Astrocyte (in vitro differentiated cells and primary cell): ENCODE measurements at regions not wholly inside any gene's neighbourhood (a gene's known extent, or its start where the extent isn't known, plus 50 kb on each side); places are given as distances from the start of the nearest gene placed in this dataset.

ENCODE experiments used
- DNase-seq: peaks from one replicate; pipeline ENCODE4 v3.0.0-alpha.2; 2010; ENCODE audit warnings: low read depth
- FAIRE-seq: peaks from 2 replicates; lab custom pipeline; 2011; peaks lifted over from hg19 to GRCh38; lab: Jason Lieb, UNC
- H2AFZ ChIP-seq: 2 replicates; pipeline ENCODE4 v1.6.0; 2012; ENCODE audit warnings: low read depth, low read length, inconsistent platforms
- H3K27ac ChIP-seq: 2 replicates; pipeline ENCODE4 v1.5.1; 2011; ENCODE audit warnings: low read depth, low read length, inconsistent platforms
- H3K27me3 ChIP-seq: 2 replicates; pipeline ENCODE4 v1.6.0; 2011; ENCODE audit warnings: low read length, inconsistent platforms; ENCODE audit not compliant: insufficient read depth
- H3K36me3 ChIP-seq: 2 replicates; pipeline ENCODE4 v1.5.1; 2011; ENCODE audit warnings: low read length, inconsistent platforms; ENCODE audit not compliant: insufficient read depth
- H3K4me1 ChIP-seq: 2 replicates; pipeline ENCODE4 v1.5.1; 2011; ENCODE audit warnings: low read length, inconsistent platforms; ENCODE audit not compliant: insufficient read depth
- H3K4me2 ChIP-seq: 2 replicates; pipeline ENCODE4 v1.6.0; 2012; ENCODE audit warnings: low read length, inconsistent platforms
- H3K4me3 ChIP-seq: 2 replicates; pipeline ENCODE4 v1.5.1; 2011; ENCODE audit warnings: low read depth, mild to moderate bottlenecking, low read length, inconsistent platforms; ENCODE audit not compliant: insufficient read depth
- H3K79me2 ChIP-seq: 2 replicates; pipeline ENCODE4 v1.6.0; 2012; ENCODE audit warnings: mild to moderate bottlenecking, low read length, inconsistent platforms; ENCODE audit not compliant: insufficient read depth
- H3K9ac ChIP-seq: 2 replicates; pipeline ENCODE4 v1.6.0; 2012; ENCODE audit warnings: mild to moderate bottlenecking, low read length, inconsistent platforms
- H3K9me3 ChIP-seq: 2 replicates; pipeline ENCODE4 v1.5.1; 2012; ENCODE audit warnings: low read depth, mild to moderate bottlenecking, low read length, inconsistent platforms; ENCODE audit not compliant: insufficient read depth
- H4K20me1 ChIP-seq: 2 replicates; pipeline ENCODE4 v1.6.0; 2012; ENCODE audit warnings: low read length, inconsistent platforms; ENCODE audit not compliant: insufficient read depth
- H3K27ac Mint-ChIP-seq: one replicate; pipeline ENCODE4 v1.8.0; 2021; ENCODE audit warnings: mild to moderate bottlenecking, mixed read lengths; ENCODE audit not compliant: unreplicated experiment
- H3K27me3 Mint-ChIP-seq: one replicate; pipeline ENCODE4 v1.8.0; 2021; ENCODE audit warnings: low read depth, mixed read lengths; ENCODE audit not compliant: unreplicated experiment
- H3K36me3 Mint-ChIP-seq: one replicate; pipeline ENCODE4 v1.8.0; 2021; ENCODE audit warnings: low read depth, mixed read lengths; ENCODE audit not compliant: unreplicated experiment
- H3K4me1 Mint-ChIP-seq: one replicate; pipeline ENCODE4 v1.8.0; 2021; ENCODE audit warnings: low read depth, mixed read lengths; ENCODE audit not compliant: unreplicated experiment
- H3K4me3 Mint-ChIP-seq: one replicate; pipeline ENCODE4 v1.8.0; 2021; ENCODE audit warnings: mild to moderate bottlenecking, moderate library complexity, mixed read lengths; ENCODE audit not compliant: unreplicated experiment
- H3K9me3 Mint-ChIP-seq: one replicate; pipeline ENCODE4 v1.8.0; 2021; ENCODE audit warnings: mild to moderate bottlenecking, mixed read lengths; ENCODE audit not compliant: unreplicated experiment
- CTCF ChIP-seq: IDR thresholded peaks from 2 replicates; pipeline ENCODE4 v1.5.1; 2011; ENCODE audit warnings: low read depth, mild to moderate bottlenecking, inconsistent platforms, low read length, moderate library complexity; ENCODE audit not compliant: insufficient read depth
- EZH2 ChIP-seq: IDR thresholded peaks from 2 replicates; pipeline ENCODE4 v1.6.1; 2012; ENCODE audit warnings: mild to moderate bottlenecking, low read length, inconsistent platforms; ENCODE audit not compliant: insufficient read depth

DNA sequence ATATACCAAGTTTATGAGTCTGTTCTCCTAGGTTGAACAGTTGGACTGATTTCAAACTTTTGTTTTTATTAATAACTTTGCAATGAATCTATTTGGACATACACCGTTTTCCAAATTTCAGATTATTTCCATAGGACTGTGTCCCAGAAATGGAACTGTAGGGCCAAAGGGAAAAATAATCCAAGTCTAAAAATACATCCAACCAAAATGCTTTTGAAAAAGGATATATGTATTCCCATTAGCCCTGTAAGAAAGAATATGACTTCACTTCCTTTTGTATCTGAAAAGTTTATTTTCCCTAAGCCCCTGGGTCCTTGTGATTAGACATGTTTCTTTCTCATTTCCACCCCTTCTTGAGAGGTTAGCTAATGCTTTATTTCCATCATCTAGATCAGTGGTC, 434.2 kb upstream of the MKI67 start:
- FAIRE-seq = no peak
- H3K9me3 Mint-ChIP-seq = peaks cover 8% of the 10 kb centered on the region

DNA sequence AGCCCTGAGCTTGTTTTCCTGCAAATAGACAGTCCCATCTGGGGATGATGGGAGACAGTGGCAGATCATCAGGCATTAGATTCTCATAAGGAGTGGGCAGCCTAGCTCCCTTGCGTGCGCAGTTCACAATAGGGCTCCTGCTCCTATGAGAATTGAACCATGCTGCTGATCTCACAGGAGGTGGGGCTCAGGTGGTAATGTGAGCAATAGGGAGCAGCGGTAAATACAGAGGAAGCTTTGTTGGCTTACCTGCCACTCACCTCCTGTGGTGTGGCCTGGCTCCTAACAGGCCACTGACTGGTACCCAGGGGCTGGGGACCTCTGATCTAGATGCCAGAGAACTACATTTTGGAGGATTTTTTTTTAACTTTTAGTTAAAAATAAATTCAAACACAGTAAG, 434.8 kb upstream of the MKI67 start:
- Histone ChIP-seq H2AFZ (no peak overlapping the region), H3K4me1 (no peaks in the 10 kb centered on the region), H3K36me3 (no peaks in the 10 kb centered on the region), H3K9me3 (peaks cover 6% of the 10 kb centered on the region), H3K27me3 (no peaks in the 10 kb centered on the region), H3K4me3 (no peak overlapping the region), H3K79me2 (no peaks in the 10 kb centered on the region), H3K4me2 (no peak overlapping the region), H4K20me1 (no peaks in the 10 kb centered on the region), H3K27ac (no peak overlapping the region), H3K9ac (no peak overlapping the region)
- TF ChIP-seq EZH2 = no peak
- TF ChIP-seq CTCF = no peak
- Mint-ChIP-seq H3K36me3 (no peaks in the 10 kb centered on the region), H3K9me3 (peaks cover 8% of the 10 kb centered on the region), H3K4me3 (no peak overlapping the region), H3K27me3 (peaks cover 19% of the 10 kb centered on the region), H3K27ac (no peak overlapping the region), H3K4me1 (no peaks in the 10 kb centered on the region)
- no peak for DNase-seq
- FAIRE-seq = no peak

More for the DNA sequence above, 434.2 kb upstream of the MKI67 start:
- Histone ChIP-seq H3K36me3 (no peaks in the 10 kb centered on the region), H3K9me3 (peaks cover 6% of the 10 kb centered on the region), H3K4me1 (no peaks in the 10 kb centered on the region), H3K79me2 (no peaks in the 10 kb centered on the region), H3K27ac (no peak overlapping the region), H3K27me3 (no peaks in the 10 kb centered on the region), H4K20me1 (no peaks in the 10 kb centered on the region), H2AFZ (no peak overlapping the region), H3K4me2 (no peak overlapping the region), H3K9ac (no peak overlapping the region), H3K4me3 (no peak overlapping the region)
- H3K36me3 Mint-ChIP-seq = no peaks in the 10 kb centered on the region
- DNase-seq = no peak
- H3K4me1 Mint-ChIP-seq = no peaks in the 10 kb centered on the region
- H3K4me3 Mint-ChIP-seq = no peak overlapping the region
- peaks cover 20% of the 10 kb centered on the region for H3K27me3 Mint-ChIP-seq
- TF ChIP-seq CTCF (no peak), EZH2 (no peak)
- H3K27ac Mint-ChIP-seq = no peak overlapping the region

DNA sequence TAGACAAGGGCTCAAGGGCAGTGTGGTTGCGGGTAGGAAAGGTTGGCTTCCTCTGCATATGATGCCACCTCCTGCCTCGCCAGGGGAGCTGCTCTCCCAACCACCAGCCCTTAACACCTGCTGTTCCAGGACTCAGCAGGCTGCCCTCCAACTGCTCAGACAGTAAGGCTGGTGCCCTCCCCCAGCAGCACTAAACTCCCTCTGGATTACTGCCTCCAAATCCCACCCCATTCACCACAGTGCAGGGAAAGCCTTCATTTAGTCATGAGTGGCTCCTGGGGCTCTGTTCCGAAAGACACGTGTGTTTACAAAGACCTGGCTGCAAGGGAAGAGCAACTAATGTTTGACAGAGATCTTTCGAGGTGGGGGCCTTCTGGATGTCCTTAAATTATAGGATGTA, 437.2 kb upstream of the MKI67 start:
- no peak overlapping the region for H3K4me2 ChIP-seq
- TF ChIP-seq EZH2 = no peak
- TF ChIP-seq CTCF = no peak
- FAIRE-seq (no peak), DNase-seq (no peak)
- H3K79me2 ChIP-seq = no peaks in the 10 kb centered on the region
- Mint-ChIP-seq H3K4me3 (no peak overlapping the region), H3K27me3 (peaks cover 8% of the 10 kb centered on the region), H3K4me1 (no peaks in the 10 kb centered on the region), H3K36me3 (no peaks in the 10 kb centered on the region), H3K9me3 (peaks cover 8% of the 10 kb centered on the region), H3K27ac (no peak overlapping the region)
- H3K36me3 ChIP-seq = no peaks in the 10 kb centered on the region
- no peaks in the 10 kb centered on the region for H4K20me1 ChIP-seq
- H3K9ac ChIP-seq = no peak overlapping the region
- no peak overlapping the region for H3K4me3 ChIP-seq
- H3K4me1 ChIP-seq = no peaks in the 10 kb centered on the region
- no peak overlapping the region for H3K27ac ChIP-seq
- H3K9me3 ChIP-seq = peaks cover 6% of the 10 kb centered on the region
- no peak overlapping the region for H2AFZ ChIP-seq
- H3K27me3 ChIP-seq = no peaks in the 10 kb centered on the region
